DOHH2 (cell line): ENCODE measurements at regions not wholly inside any gene's neighbourhood (a gene's known extent, or its start where the extent isn't known, plus 50 kb on each side); places are given as distances from the start of the nearest gene placed in this dataset.

Experiments used
- EZH2phosphoT487 ChIP-seq: fragments of 200-600 bp; sonication (generic); IDR thresholded peaks from 2 replicates; pipeline ENCODE4 v1.6.1; 2017; ENCODE audit warnings: borderline replicate concordance, mild to moderate bottlenecking, antibody characterized with exemption, low read length, moderate library complexity, mixed read lengths
- TF ChIP-seq, protein P1 (sequence below): fragments of 200-600 bp; sonication (generic); IDR thresholded peaks from one replicate; pipeline ENCODE4 v1.5.1; 2014; ENCODE audit warnings: antibody characterized with exemption, mild to moderate bottlenecking, low read depth, low read length; ENCODE audit not compliant: poor library complexity, severe bottlenecking

DNA sequence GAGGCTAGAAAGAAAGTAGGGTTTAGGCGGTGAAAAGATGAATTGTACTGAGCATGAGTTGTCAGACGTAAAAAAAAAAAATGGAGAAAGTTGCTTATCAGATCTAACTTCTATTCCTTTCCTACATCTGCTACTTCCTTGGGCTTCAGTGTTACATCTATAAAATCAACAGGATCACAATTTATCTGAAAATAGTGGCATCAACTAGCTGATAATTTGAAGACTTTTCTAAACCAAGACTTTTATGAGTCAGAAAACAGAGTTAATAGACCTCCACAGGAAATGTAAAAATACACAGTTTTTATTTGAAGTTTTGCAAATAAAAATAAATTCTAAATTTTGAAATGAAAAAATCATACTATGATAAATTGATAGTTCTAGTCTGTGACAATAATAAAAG, 399.8 kb downstream of the GRB14 start:
- TF ChIP-seq, protein P1, sequence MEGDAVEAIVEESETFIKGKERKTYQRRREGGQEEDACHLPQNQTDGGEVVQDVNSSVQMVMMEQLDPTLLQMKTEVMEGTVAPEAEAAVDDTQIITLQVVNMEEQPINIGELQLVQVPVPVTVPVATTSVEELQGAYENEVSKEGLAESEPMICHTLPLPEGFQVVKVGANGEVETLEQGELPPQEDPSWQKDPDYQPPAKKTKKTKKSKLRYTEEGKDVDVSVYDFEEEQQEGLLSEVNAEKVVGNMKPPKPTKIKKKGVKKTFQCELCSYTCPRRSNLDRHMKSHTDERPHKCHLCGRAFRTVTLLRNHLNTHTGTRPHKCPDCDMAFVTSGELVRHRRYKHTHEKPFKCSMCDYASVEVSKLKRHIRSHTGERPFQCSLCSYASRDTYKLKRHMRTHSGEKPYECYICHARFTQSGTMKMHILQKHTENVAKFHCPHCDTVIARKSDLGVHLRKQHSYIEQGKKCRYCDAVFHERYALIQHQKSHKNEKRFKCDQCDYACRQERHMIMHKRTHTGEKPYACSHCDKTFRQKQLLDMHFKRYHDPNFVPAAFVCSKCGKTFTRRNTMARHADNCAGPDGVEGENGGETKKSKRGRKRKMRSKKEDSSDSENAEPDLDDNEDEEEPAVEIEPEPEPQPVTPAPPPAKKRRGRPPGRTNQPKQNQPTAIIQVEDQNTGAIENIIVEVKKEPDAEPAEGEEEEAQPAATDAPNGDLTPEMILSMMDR = no peak
- TF ChIP-seq EZH2phosphoT487 = no peak
